Naive thymus-derived CD8-positive, alpha-beta T cell (primary cell): ENCODE measurements at regions not wholly inside any gene's neighbourhood (a gene's known extent, or its start where the extent isn't known, plus 50 kb on each side); places are given as distances from the start of the nearest gene placed in this dataset.

Experiments used
- ATAC-seq, 2 donors: fragments of 150-1000 bp; cut with Tn5 transposase in 1 of 2; sonication (Bioruptor Pico), chemical (Tn5 transposase) in 1 of 2; 1 replicate in 1 of 2; 2 replicates in 1 of 2; pipeline ENCODE4 v1.10.0; 2021; ENCODE audit warnings: mild to moderate bottlenecking in 2 of 2, moderate library complexity in 2 of 2
- POLR2A ChIA-PET: fragments of 350-600 bp; sonication (Branson Sonifier 250); formaldehyde crosslinking; loops from one replicate; lab custom pipeline; 2021; ENCODE audit warnings: antibody characterized with exemption; lab: Charles Lee
- DNase-seq, 10 donors: peaks; one replicate each; pipeline versions ENCODE4 v3.0.0 to v3.0.0-alpha.2; 2020 to 2022
- H3K27ac Mint-ChIP-seq, 10 donors: one replicate each; pipeline ENCODE4 v1.8.0; 2020 to 2022; ENCODE audit warnings: mild to moderate bottlenecking in 10 of 10, mixed read lengths in 10 of 10, moderate library complexity in 4 of 10, inconsistent platforms in 1 of 10
- H3K27me3 Mint-ChIP-seq, 5 donors: one replicate each; pipeline ENCODE4 v1.8.0; 2021 to 2022; ENCODE audit warnings: mixed read lengths in 5 of 5
- H3K36me3 Mint-ChIP-seq, 3 donors: one replicate each; pipeline ENCODE4 v1.8.0; 2020 to 2022; ENCODE audit warnings: mixed read lengths in 3 of 3, mild to moderate bottlenecking in 2 of 3, inconsistent platforms in 1 of 3
- H3K4me1 Mint-ChIP-seq, 4 donors: one replicate each; pipeline ENCODE4 v1.8.0; 2021 to 2022; ENCODE audit warnings: mixed read lengths in 4 of 4
- H3K4me3 Mint-ChIP-seq, 10 donors: one replicate each; pipeline ENCODE4 v1.8.0; 2020 to 2022; ENCODE audit warnings: mild to moderate bottlenecking in 10 of 10, mixed read lengths in 10 of 10, moderate library complexity in 6 of 10, inconsistent platforms in 1 of 10
- H3K9me3 Mint-ChIP-seq, 9 donors: one replicate each; pipeline ENCODE4 v1.8.0; 2020 to 2022; ENCODE audit warnings: mixed read lengths in 9 of 9, mild to moderate bottlenecking in 3 of 9, inconsistent platforms in 1 of 9, moderate library complexity in 1 of 9

- Mint-ChIP-seq H3K4me3 (peak overlapping the region in 2 of 10 donors; percentile 10 to 14), H3K27me3 (no peaks in the 10 kb centered on the region), H3K4me1 (peaks cover 10 to 51% (median 38%) of the 10 kb centered on the region in 4 donors), H3K9me3 (peaks cover 0 to 2% (median 0%) of the 10 kb centered on the region in 9 donors), H3K27ac (peak overlapping the region in 6 of 10 donors; percentile 40 to 96 (median 92)), H3K36me3 (no peaks in the 10 kb centered on the region)
- no peak for ATAC-seq
- no peak for DNase-seq
- POLR2A ChIA-PET = interaction anchor here (0.8 to 16.4 kb wide), 5 partner anchors 10 to 1362 kb away, joined by 3 to 269 read pairs (median 7); partner anchors contain the start of gene BCOR
Observed at GRCh38 chrX:40165861-40166260, 68.1 kb upstream of the BCOR start.

GRCh38 chrX:40165206-40165605 lies 67.4 kb upstream of the BCOR start:
- Mint-ChIP-seq H3K4me3 (peak overlapping the region in 1 of 10 donors; percentile 14), H3K4me1 (peaks cover 9 to 45% (median 33%) of the 10 kb centered on the region in 4 donors), H3K9me3 (peaks cover 0 to 2% (median 0%) of the 10 kb centered on the region in 9 donors), H3K36me3 (no peaks in the 10 kb centered on the region), H3K27ac (peak overlapping the region in 1 of 10 donors; percentile 67), H3K27me3 (no peaks in the 10 kb centered on the region)
- no peak for DNase-seq
- no peak for ATAC-seq
- POLR2A ChIA-PET = interaction anchor here (0.8 to 16.4 kb wide), 4 partner anchors 11 to 1361 kb away, joined by 3 to 269 read pairs (median 38); partner anchors contain the start of gene BCOR

- H3K27ac Mint-ChIP-seq = no peak overlapping the region
Observed at GRCh38 chrX:40164751-40165150, 67.0 kb upstream of the BCOR start.

GRCh38 chrX:40158036-40158706 lies 60.4 kb upstream of the BCOR start:
- Mint-ChIP-seq H3K27ac (peak overlapping the region in 7 of 10 donors; percentile 38 to 91 (median 66)), H3K4me3 (peak overlapping the region; percentile 49 to 85 (median 79)), H3K36me3 (no peaks in the 10 kb centered on the region), H3K27me3 (no peaks in the 10 kb centered on the region), H3K4me1 (peaks cover 3 to 20% (median 16%) of the 10 kb centered on the region in 4 donors), H3K9me3 (peaks cover 0 to 2% (median 0%) of the 10 kb centered on the region in 9 donors)
- peak; percentile 71 to 72 for ATAC-seq
- peak in 3 of 10 donors; percentile 41 to 51 (median 48) for DNase-seq
- POLR2A ChIA-PET = interaction anchor here (11.2 kb wide), 1 partner anchor 14 kb away, joined by 208 read pairs; no protein-coding TSS in a partner anchor

More at GRCh38 chrX:40164751-40165150, 67.0 kb upstream of the BCOR start:
- DNase-seq (no peak), ATAC-seq (no peak)
- H3K9me3 Mint-ChIP-seq = peaks cover 0 to 2% (median 0%) of the 10 kb centered on the region in 9 donors
- H3K4me1 Mint-ChIP-seq = peaks cover 9 to 43% (median 31%) of the 10 kb centered on the region in 4 donors
- peak overlapping the region in 2 of 10 donors; percentile 20 to 30 for H3K4me3 Mint-ChIP-seq
- H3K27me3 Mint-ChIP-seq = no peaks in the 10 kb centered on the region
- H3K36me3 Mint-ChIP-seq = no peaks in the 10 kb centered on the region
- POLR2A ChIA-PET = interaction anchor here (1.6 to 16.4 kb wide), 3 partner anchors 11 to 68 kb away, joined by 7 to 269 read pairs (median 70); partner anchors contain the start of gene BCOR

- ATAC-seq (no peak), DNase-seq (no peak)
- peak overlapping the region; percentile 49 to 77 (median 70) for H3K4me3 Mint-ChIP-seq
- H3K9me3 Mint-ChIP-seq = peaks cover 0 to 2% (median 0%) of the 10 kb centered on the region in 9 donors
- peak overlapping the region in 8 of 10 donors; percentile 9 to 81 (median 49) for H3K27ac Mint-ChIP-seq
- no peaks in the 10 kb centered on the region for H3K36me3 Mint-ChIP-seq
- H3K27me3 Mint-ChIP-seq = no peaks in the 10 kb centered on the region
- peaks cover 3 to 18% (median 13%) of the 10 kb centered on the region in 4 donors for H3K4me1 Mint-ChIP-seq
- POLR2A ChIA-PET = interaction anchor here (1.2 to 11.2 kb wide), 4 partner anchors 10 to 60 kb away, joined by 3 to 208 read pairs (median 6); partner anchors contain the start of gene BCOR
Observed at GRCh38 chrX:40157228-40158035, 59.7 kb upstream of the BCOR start.

- DNase-seq (no peak), ATAC-seq (no peak)
- POLR2A ChIA-PET = interaction anchor here (1.2 to 11.2 kb wide), 5 partner anchors 9 to 65 kb away, joined by 3 to 208 read pairs (median 4); partner anchors contain the start of gene BCOR
- no peaks in the 10 kb centered on the region for H3K9me3 Mint-ChIP-seq
- H3K27ac Mint-ChIP-seq = peak overlapping the region in 3 of 10 donors; percentile 2 to 72 (median 44)
- H3K4me1 Mint-ChIP-seq = peaks cover 2 to 21% (median 8%) of the 10 kb centered on the region in 4 donors
- H3K27me3 Mint-ChIP-seq = no peaks in the 10 kb centered on the region
- H3K4me3 Mint-ChIP-seq = peak overlapping the region in 9 of 10 donors; percentile 49 to 77 (median 71)
- H3K36me3 Mint-ChIP-seq = no peaks in the 10 kb centered on the region
Observed at GRCh38 chrX:40156470-40157227, 58.9 kb upstream of the BCOR start.

- POLR2A ChIA-PET = interaction anchor here (0.7 to 11.2 kb wide), 4 partner anchors 16 to 64 kb away, joined by 3 to 208 read pairs (median 4); partner anchors contain the start of gene BCOR
- peak overlapping the region in 1 of 10 donors; percentile 15 for H3K27ac Mint-ChIP-seq
- H3K4me3 Mint-ChIP-seq = peak overlapping the region in 5 of 10 donors; percentile 24 to 84 (median 73)
- H3K36me3 Mint-ChIP-seq = no peaks in the 10 kb centered on the region
- peaks cover 2 to 21% (median 8%) of the 10 kb centered on the region in 4 donors for H3K4me1 Mint-ChIP-seq
- peak in 1 of 2 donors; percentile 15 for ATAC-seq
- DNase-seq = peak in 1 of 10 donors; percentile 13
- H3K9me3 Mint-ChIP-seq = no peaks in the 10 kb centered on the region
- H3K27me3 Mint-ChIP-seq = no peaks in the 10 kb centered on the region
Observed at GRCh38 chrX:40155589-40156469, 58.1 kb upstream of the BCOR start.

GRCh38 chrX:40154853-40155588 lies 57.3 kb upstream of the BCOR start:
- H3K4me3 Mint-ChIP-seq = peak overlapping the region; percentile 74 to 91 (median 84)
- POLR2A ChIA-PET = interaction anchor here (1.3 to 11.2 kb wide), 5 partner anchors 10 to 63 kb away, joined by 3 to 208 read pairs (median 7); no protein-coding TSS in a partner anchor
- no peaks in the 10 kb centered on the region for H3K9me3 Mint-ChIP-seq
- peak overlapping the region in 3 of 10 donors; percentile 57 to 90 (median 75) for H3K27ac Mint-ChIP-seq
- DNase-seq = peak in 1 of 10 donors; percentile 16
- H3K4me1 Mint-ChIP-seq = peaks cover 2 to 25% (median 8%) of the 10 kb centered on the region in 4 donors
- H3K27me3 Mint-ChIP-seq = no peaks in the 10 kb centered on the region
- ATAC-seq = no peak
- H3K36me3 Mint-ChIP-seq = no peaks in the 10 kb centered on the region

GRCh38 chrX:40154250-40154852 lies 56.6 kb upstream of the BCOR start:
- ATAC-seq (no peak), DNase-seq (no peak)
- Mint-ChIP-seq H3K4me3 (peak overlapping the region; percentile 74 to 88 (median 82)), H3K27ac (peak overlapping the region in 2 of 10 donors; percentile 52 to 70), H3K9me3 (no peaks in the 10 kb centered on the region), H3K4me1 (peaks cover 2 to 28% (median 8%) of the 10 kb centered on the region in 4 donors), H3K27me3 (no peaks in the 10 kb centered on the region), H3K36me3 (no peaks in the 10 kb centered on the region)
- POLR2A ChIA-PET = interaction anchor here (1.4 to 11.2 kb wide), 9 partner anchors 8 to 93 kb away, joined by 4 to 208 read pairs (median 8); partner anchors contain the start of gene BCOR
